SK-N-SH (cell line): ENCODE measurements at regions not wholly inside any gene's neighbourhood (a gene's known extent, or its start where the extent isn't known, plus 50 kb on each side); places are given as distances from the start of the nearest gene placed in this dataset.

Source experiments
- CHD2 ChIP-seq: fragments of 150-350 bp; IDR thresholded peaks from 2 replicates; pipeline ENCODE4 v1.6.1; 2018; ENCODE audit warnings: low read length; ENCODE audit not compliant: partially characterized antibody
- CTCF ChIP-seq: fragments of 200-600 bp; sonication (generic); IDR thresholded peaks from 2 replicates; pipeline ENCODE4 v1.6.1; 2017; ENCODE audit warnings: antibody characterized with exemption, mild to moderate bottlenecking, moderate library complexity
- EZH2phosphoT487 ChIP-seq: fragments of 200-600 bp; sonication (generic); IDR thresholded peaks from 2 replicates; pipeline ENCODE4 v1.6.1; 2017; ENCODE audit warnings: low read depth, mixed run types, mild to moderate bottlenecking, antibody characterized with exemption, moderate library complexity, borderline replicate concordance
- FOSL2 ChIP-seq: IDR thresholded peaks from 2 replicates; pipeline ENCODE4 v1.4.0; 2012; ENCODE audit warnings: low read depth, mild to moderate bottlenecking, moderate library complexity, borderline replicate concordance
- FOXJ3 ChIP-seq: sonication (generic); formaldehyde crosslinking; IDR thresholded peaks from 2 replicates; pipeline ENCODE4 v1.5.1; 2020; ENCODE audit warnings: mild to moderate bottlenecking, missing genetic modification reagents
- GABPA ChIP-seq: IDR thresholded peaks from 2 replicates; pipeline ENCODE4 v1.4.0; 2012; ENCODE audit warnings: low read depth, mild to moderate bottlenecking
- JUND ChIP-seq: IDR thresholded peaks from 2 replicates; pipeline ENCODE4 v1.4.0; 2012
- MAX ChIP-seq: IDR thresholded peaks from 2 replicates; pipeline ENCODE4 v1.4.0; 2012; ENCODE audit warnings: low read depth
- PBX3 ChIP-seq: IDR thresholded peaks from 2 replicates; pipeline ENCODE4; 2012
- POLR2AphosphoS5 ChIP-seq: IDR thresholded peaks from 2 replicates; pipeline ENCODE4 v1.6.1; 2012; ENCODE audit warnings: low read depth, low read length
- RAD21 ChIP-seq: IDR thresholded peaks from 2 replicates; pipeline ENCODE4 v1.6.1; 2012; ENCODE audit warnings: mild to moderate bottlenecking, low read length
- TAF1 ChIP-seq: IDR thresholded peaks from 2 replicates; pipeline ENCODE4 v1.6.1; 2012; ENCODE audit warnings: low read depth, mild to moderate bottlenecking, low read length, moderate library complexity, borderline replicate concordance
- USF2 ChIP-seq: fragments of 150-350 bp; IDR thresholded peaks from 2 replicates; pipeline ENCODE4 v1.6.1; 2017; ENCODE audit warnings: antibody characterized with exemption, low read length, low read depth, borderline replicate concordance

GRCh38 chr4:156607478-156607857 lies 364.1 kb downstream of the PDGFC start:
- TF ChIP-seq FOXJ3 (CRISPR knock-in tag): no peak
- no peak for TF ChIP-seq POLR2AphosphoS5
- TF ChIP-seq MAX: no peak
- no peak for TF ChIP-seq CTCF
- TF ChIP-seq EZH2phosphoT487: no peak
- TF ChIP-seq RAD21: no peak
- TF ChIP-seq JUND: no peak
- TF ChIP-seq TAF1: no peak
- TF ChIP-seq FOSL2: no peak
- TF ChIP-seq USF2: no peak
- TF ChIP-seq GABPA: no peak
- TF ChIP-seq CHD2: no peak
- TF ChIP-seq PBX3: no peak
